MG63 (cell line): ENCODE measurements at regions not wholly inside any gene's neighbourhood (a gene's known extent, or its start where the extent isn't known, plus 50 kb on each side); places are given as distances from the start of the nearest gene placed in this dataset.
"Not testable (repeated sequence)": the region's sequence is repeated elsewhere in the genome, so short reads cannot be mapped to it uniquely, and the experiment has no call there.

Source experiments
- DNase-seq: peaks from one replicate; pipeline ENCODE4 v3.0.0-alpha.2; 2020
- H3K27me3 ChIP-seq: fragments of 250-450 bp; sonication (Bioruptor Pico); 2 replicates; pipeline ENCODE4 v1.5.1; 2020; ENCODE audit warnings: mild to moderate bottlenecking, moderate library complexity
- H3K36me3 ChIP-seq: fragments of 250-450 bp; sonication (Bioruptor Pico); 2 replicates; pipeline ENCODE4 v1.5.1; 2020; ENCODE audit warnings: mild to moderate bottlenecking, moderate library complexity
- H3K4me3 ChIP-seq: fragments of 250-450 bp; sonication (Bioruptor Pico); 2 replicates; pipeline ENCODE4 v1.5.1; 2020; ENCODE audit warnings: mild to moderate bottlenecking, moderate library complexity
- H3K9me3 ChIP-seq: fragments of 250-450 bp; sonication (Bioruptor Pico); 2 replicates; pipeline ENCODE4 v1.5.1; 2020; ENCODE audit warnings: mild to moderate bottlenecking, moderate library complexity

GRCh38 chr6:115067690-115068447 is 725.0 kb upstream of the HS3ST5 start:
- no peak for DNase-seq
- Histone ChIP-seq H3K36me3 (no peaks in the 10 kb centered on the region), H3K4me3 (no peak overlapping the region), H3K27me3 (no peaks in the 10 kb centered on the region), H3K9me3 (no peaks in the 10 kb centered on the region)

GRCh38 chr6:115064680-115065079 is 721.9 kb upstream of the HS3ST5 start:
- no peak overlapping the region for H3K4me3 ChIP-seq
- H3K36me3 ChIP-seq, result no peaks in the 10 kb centered on the region
- no peaks in the 10 kb centered on the region for H3K27me3 ChIP-seq
- no peaks in the 10 kb centered on the region for H3K9me3 ChIP-seq
- DNase-seq, result no peak

- H3K36me3 ChIP-seq, result no peaks in the 10 kb centered on the region
- no peak for DNase-seq
- H3K9me3 ChIP-seq, result no peaks in the 10 kb centered on the region
Measured at GRCh38 chr6:115060581-115060980, 717.8 kb upstream of the HS3ST5 start.

GRCh38 chr6:115058414-115059211 is 715.8 kb upstream of the HS3ST5 start:
- no peaks in the 10 kb centered on the region for H3K9me3 ChIP-seq
- H3K4me3 ChIP-seq, result no peak overlapping the region
- H3K36me3 ChIP-seq, result no peaks in the 10 kb centered on the region
- H3K27me3 ChIP-seq, result no peaks in the 10 kb centered on the region
- DNase-seq, result no peak

More at GRCh38 chr6:115060581-115060980, 717.8 kb upstream of the HS3ST5 start:
- Histone ChIP-seq H3K4me3 (no peak overlapping the region), H3K27me3 (no peaks in the 10 kb centered on the region)

GRCh38 chr6:115055579-115055978 is 712.8 kb upstream of the HS3ST5 start:
- no peak overlapping the region for H3K4me3 ChIP-seq
- DNase-seq, result no peak
- H3K36me3 ChIP-seq, result no peaks in the 10 kb centered on the region
- no peaks in the 10 kb centered on the region for H3K27me3 ChIP-seq
- H3K9me3 ChIP-seq, result no peaks in the 10 kb centered on the region

- H3K4me3 ChIP-seq, DNase-seq, H3K27me3 ChIP-seq, H3K9me3 ChIP-seq, H3K36me3 ChIP-seq: not testable (repeated sequence)
Measured at GRCh38 chr6:115054242-115054641, 711.4 kb upstream of the HS3ST5 start.

- Histone ChIP-seq H3K9me3 (no peaks in the 10 kb centered on the region), H3K4me3 (no peak overlapping the region), H3K36me3 (no peaks in the 10 kb centered on the region), H3K27me3 (no peaks in the 10 kb centered on the region)
- no peak for DNase-seq
Measured at GRCh38 chr6:115053169-115053860, 710.5 kb upstream of the HS3ST5 start.

- Histone ChIP-seq H3K9me3 (no peaks in the 10 kb centered on the region), H3K4me3 (no peak overlapping the region), H3K27me3 (no peaks in the 10 kb centered on the region), H3K36me3 (no peaks in the 10 kb centered on the region)
- no peak for DNase-seq
Measured at GRCh38 chr6:115016593-115016992, 673.8 kb upstream of the HS3ST5 start.

- Histone ChIP-seq H3K4me3 (no peak overlapping the region), H3K9me3 (peaks cover 4% of the 10 kb centered on the region), H3K27me3 (no peaks in the 10 kb centered on the region), H3K36me3 (no peaks in the 10 kb centered on the region)
- DNase-seq, result no peak
Measured at GRCh38 chr6:115004982-115005381, 662.2 kb upstream of the HS3ST5 start.

- Histone ChIP-seq H3K27me3 (no peaks in the 10 kb centered on the region), H3K4me3 (no peak overlapping the region), H3K9me3 (peaks cover 4% of the 10 kb centered on the region), H3K36me3 (no peaks in the 10 kb centered on the region)
- DNase-seq, result no peak
Measured at GRCh38 chr6:115004204-115004603, 661.4 kb upstream of the HS3ST5 start.

- Histone ChIP-seq H3K27me3 (no peaks in the 10 kb centered on the region), H3K36me3 (no peaks in the 10 kb centered on the region), H3K4me3 (peak overlapping the region; percentile 39), H3K9me3 (peaks cover 8% of the 10 kb centered on the region)
- DNase-seq, result peak; percentile 39
Measured at GRCh38 chr6:115001731-115002350, 659.0 kb upstream of the HS3ST5 start.

GRCh38 chr6:115000736-115001135 is 657.9 kb upstream of the HS3ST5 start:
- peaks cover 8% of the 10 kb centered on the region for H3K9me3 ChIP-seq
- no peak for DNase-seq
- no peaks in the 10 kb centered on the region for H3K27me3 ChIP-seq
- no peak overlapping the region for H3K4me3 ChIP-seq
- H3K36me3 ChIP-seq, result no peaks in the 10 kb centered on the region

GRCh38 chr6:114998492-114998891 is 655.7 kb upstream of the HS3ST5 start:
- Histone ChIP-seq H3K27me3 (no peaks in the 10 kb centered on the region), H3K36me3 (no peaks in the 10 kb centered on the region), H3K9me3 (peaks cover 8% of the 10 kb centered on the region), H3K4me3 (no peak overlapping the region)
- no peak for DNase-seq

- H3K4me3 ChIP-seq, result no peak overlapping the region
- H3K27me3 ChIP-seq, result no peaks in the 10 kb centered on the region
- DNase-seq, result no peak
- H3K9me3 ChIP-seq, result peaks cover 8% of the 10 kb centered on the region
- H3K36me3 ChIP-seq, result no peaks in the 10 kb centered on the region
Measured at GRCh38 chr6:114997813-114998292, 655.0 kb upstream of the HS3ST5 start.

GRCh38 chr6:114995526-114995925 is 652.7 kb upstream of the HS3ST5 start:
- Histone ChIP-seq H3K4me3 (no peak overlapping the region), H3K36me3 (no peaks in the 10 kb centered on the region), H3K9me3 (0 out of 2 replicates have a peak, but pooled peaks cover 5% of the 10 kb centered on the region), H3K27me3 (no peaks in the 10 kb centered on the region)
- no peak for DNase-seq

GRCh38 chr6:114989279-114989964 is 646.6 kb upstream of the HS3ST5 start:
- H3K9me3 ChIP-seq, result no peaks in the 10 kb centered on the region
- no peak overlapping the region for H3K4me3 ChIP-seq
- DNase-seq, result no peak
- no peaks in the 10 kb centered on the region for H3K27me3 ChIP-seq
- H3K36me3 ChIP-seq, result no peaks in the 10 kb centered on the region
